GM12878 (cell line): ENCODE measurements at regions not wholly inside any gene's neighbourhood (a gene's known extent, or its start where the extent isn't known, plus 50 kb on each side); places are given as distances from the start of the nearest gene placed in this dataset.
"Not testable (repeated sequence)": the region's sequence is repeated elsewhere in the genome, so short reads cannot be mapped to it uniquely, and the experiment has no call there.

Experiments
- ATAC-seq: fragments of 200-7000 bp; cut with Tn5 transposase; 3 replicates; pipeline ENCODE4 v1.9.1; 2020; ENCODE audit warnings: mild to moderate bottlenecking, moderate library complexity
- BruUV-seq: library from RNA; stranded (reverse); fragments of 400-500 nt; replicated peaks from 2 replicates; lab custom pipeline; 2021; lab: Mats Ljungman, UMichigan
- CTCF ChIA-PET: fragments of 300-600 bp; sonication (Branson Sonifier 250); formaldehyde crosslinking; extraction: SDS; loops from one replicate; lab custom pipeline; 2021; ENCODE audit warnings: inconsistent platforms; lab: Yijun Ruan, JAX
- POLR2A ChIA-PET: fragments of 350-600 bp; formaldehyde crosslinking; extraction: SDS; loops from one replicate; lab custom pipeline; 2021; ENCODE audit warnings: inconsistent platforms; lab: Charles Lee
- RAD21 ChIA-PET: fragments of 300-600 bp; sonication (Branson Sonifier 250); formaldehyde crosslinking; loops from one replicate; lab custom pipeline; 2023; ENCODE audit warnings: antibody characterized with exemption; ENCODE audit not compliant: unreplicated experiment; lab: Charles Lee
- SMC1A ChIA-PET: fragments of 300-600 bp; sonication (Branson Sonifier 250); formaldehyde crosslinking; loops from one replicate; lab custom pipeline; 2023; ENCODE audit not compliant: unreplicated experiment, uncharacterized antibody; lab: Charles Lee
- DNase-seq: peaks from one replicate; pipeline ENCODE4 v3.0.0-alpha.2; 2011; ENCODE audit warnings: low read depth, low spot score
- FAIRE-seq: peaks from 3 replicates; lab custom pipeline; 2011; peaks lifted over from hg19 to GRCh38; lab: Jason Lieb, UNC
- H2AFZ ChIP-seq: 2 replicates; pipeline ENCODE4 v1.6.0; 2011; ENCODE audit warnings: low read depth, low read length, control low read depth; ENCODE audit not compliant: control insufficient read depth
- H3K27ac ChIP-seq: 2 replicates; pipeline ENCODE4 v1.5.1; 2011; ENCODE audit warnings: control low read depth; ENCODE audit not compliant: control insufficient read depth, insufficient read depth
- H3K27me3 ChIP-seq, 2 experiments: replicated peaks in 1 of 2; 2 replicates each; pipeline versions ENCODE4 v1.6.0 to v1.6.1; 2011; ENCODE audit warnings: low read length in 1 of 2; ENCODE audit not compliant: control insufficient read depth in 2 of 2, insufficient read depth in 2 of 2
- H3K36me3 ChIP-seq, 2 experiments: 2 replicates each; pipeline ENCODE4 v1.5.1; 2011; ENCODE audit warnings: low read length in 1 of 2; ENCODE audit not compliant: control insufficient read depth in 2 of 2, insufficient read depth in 2 of 2
- H3K4me1 ChIP-seq: 2 replicates; pipeline ENCODE4 v1.6.1; 2011; ENCODE audit warnings: mild to moderate bottlenecking, low read length, moderate library complexity, mixed read lengths; ENCODE audit not compliant: control insufficient read depth, insufficient read depth
- H3K4me2 ChIP-seq: 2 replicates; pipeline ENCODE4 v1.6.0; 2011; ENCODE audit warnings: control low read depth; ENCODE audit not compliant: control insufficient read depth, insufficient read depth
- H3K4me3 ChIP-seq: fragments of 200-600 bp; sonication (generic); 2 replicates; pipeline ENCODE4 v1.5.1; 2016
- H3K79me2 ChIP-seq: 2 replicates; pipeline ENCODE4 v1.6.0; 2011; ENCODE audit warnings: low read length; ENCODE audit not compliant: control insufficient read depth, insufficient read depth
- H3K9ac ChIP-seq: 2 replicates; pipeline ENCODE4 v1.8.0; 2011; ENCODE audit warnings: low read length, control low read depth, mixed read lengths; ENCODE audit not compliant: control insufficient read depth, insufficient read depth
- H3K9me3 ChIP-seq: replicated peaks from 3 replicates; pipeline ENCODE4 v1.5.1; 2011; ENCODE audit warnings: mild to moderate bottlenecking, low read length; ENCODE audit not compliant: control insufficient read depth, insufficient read depth
- H4K20me1 ChIP-seq: 2 replicates; pipeline ENCODE4 v1.6.0; 2011; ENCODE audit not compliant: control insufficient read depth, insufficient read depth
- NFXL1 ChIP-seq: fragments of 450-650 bp; IDR thresholded peaks from 2 replicates; pipeline ENCODE4 v1.6.1; 2017; ENCODE audit warnings: antibody characterized with exemption, mild to moderate bottlenecking, borderline replicate concordance
- STAT1 ChIP-seq: fragments of 450-650 bp; conservative IDR thresholded peaks from 2 replicates; pipeline ENCODE4 v1.6.1; 2014; ENCODE audit warnings: antibody characterized with exemption, mild to moderate bottlenecking
- ZNF274 ChIP-seq: IDR thresholded peaks from one replicate; pipeline ENCODE4 v1.8.0; 2011; ENCODE audit not compliant: insufficient read length, insufficient read depth
- WGBS: methylation state at CpG from one replicate; pipeline ENCODE4 v1.1.6; 2016; ENCODE audit warnings: low lambda C conversion rate; ENCODE audit not compliant: insufficient replicate concordance, insufficient coverage; ENCODE audit errors: missing lambda C conversion rate; 5-methylcytosine and 5-hydroxymethylcytosine counted together
- in situ Hi-C: fragments of 300-500 bp; cut with MboI; formaldehyde crosslinking; loops from 9 replicates; pipeline ENCODE4 v1.14.3; 2018; ENCODE audit warnings: mixed read lengths
- intact Hi-C: fragments of 100-400 bp; cut with micrococcal nuclease; formaldehyde crosslinking; loops from one replicate; pipeline ENCODE4 v1.14.2; 2022; ENCODE audit not compliant: unreplicated experiment

DNA sequence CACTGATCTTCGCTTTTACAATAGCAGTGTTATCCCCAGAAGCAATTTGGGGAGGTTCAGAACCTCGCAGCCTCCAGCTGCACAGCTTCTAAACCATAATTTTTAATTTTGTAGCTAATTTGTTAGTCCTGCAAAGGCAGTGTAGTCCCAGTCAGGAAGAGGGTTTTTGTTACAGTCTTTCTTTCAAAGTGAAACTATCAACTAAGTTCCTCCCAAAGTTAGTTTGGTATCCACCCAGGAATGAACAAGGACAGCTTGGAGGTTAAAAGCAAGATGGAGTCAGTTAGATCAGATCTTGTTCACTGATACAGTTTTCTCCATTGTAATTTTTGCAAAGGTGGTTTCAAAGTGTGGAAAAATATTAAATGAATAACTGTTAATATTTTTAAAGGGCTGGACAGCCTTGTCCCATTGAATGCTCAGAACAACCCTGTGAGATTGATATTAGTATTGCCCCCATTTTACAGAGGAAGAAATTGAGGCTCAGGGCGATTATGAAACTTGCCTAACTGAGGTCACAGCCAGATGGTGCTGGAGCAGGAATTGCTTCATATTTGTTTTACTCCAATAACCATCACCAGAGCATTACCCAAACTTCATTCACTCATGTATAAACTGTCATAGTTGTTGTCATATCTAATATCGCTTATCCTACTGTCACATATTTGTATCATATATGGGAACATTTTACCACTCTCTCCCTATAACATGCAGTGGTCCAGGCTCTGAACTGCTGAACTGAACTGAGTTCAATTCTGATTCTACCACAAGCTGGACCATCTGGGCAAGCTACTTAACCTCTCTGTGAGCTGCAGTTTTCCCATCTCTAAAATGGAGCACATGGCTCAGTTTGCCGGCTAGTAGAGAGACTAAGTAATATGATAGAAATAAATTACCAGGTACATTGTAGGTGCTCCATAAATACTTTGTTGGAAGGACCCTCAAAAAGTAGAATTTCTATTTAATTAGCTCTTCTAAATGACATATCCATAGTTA lies 213.8 kb downstream of the BCAS1 start:
- H4K20me1 ChIP-seq: no peaks in the 10 kb centered on the region
- H3K36me3 ChIP-seq: no peaks in the 10 kb centered on the region
- no peak overlapping the region for H3K27ac ChIP-seq
- no peaks in the 10 kb centered on the region for H3K79me2 ChIP-seq
- ChIA-PET RAD21 (interaction anchor here (1.5 kb wide), 2 partner anchors 8 to 16 kb away, joined by 3 to 4 read pairs; no protein-coding TSS in a partner anchor), SMC1A (interaction anchor here (1.1 to 13.3 kb wide), 7 partner anchors 7 to 106 kb away, joined by 3 to 133 read pairs (median 5); no protein-coding TSS in a partner anchor), CTCF (interaction anchor here (1.0 to 1.6 kb wide), 6 partner anchors 9 to 88 kb away, joined by 3 to 8 read pairs (median 4); no protein-coding TSS in a partner anchor), POLR2A (interaction anchor here (1.2 to 1.8 kb wide), 2 partner anchors 9 to 56 kb away, joined by 3 to 6 read pairs; no protein-coding TSS in a partner anchor)
- BruUV-seq: no TSS peak
- no peak overlapping the region for H2AFZ ChIP-seq
- in situ Hi-C loops: no loop called here
- H3K4me1 ChIP-seq: no peaks in the 10 kb centered on the region
- no peaks in the 10 kb centered on the region for H3K9me3 ChIP-seq
- H3K9ac ChIP-seq: no peak overlapping the region
- peak; percentile 16; the same call in 1 of the 2 replicates for TF ChIP-seq NFXL1
- no peak for TF ChIP-seq STAT1
- FAIRE-seq (no peak), DNase-seq (no peak), ATAC-seq (no peak)
- intact Hi-C loops: no loop called here
- H3K4me2 ChIP-seq: no peak overlapping the region
- H3K27me3 ChIP-seq: no peaks in the 10 kb centered on the region
- no peak overlapping the region for H3K4me3 ChIP-seq
- WGBS: 92% methylated on average over 5 of the region's 5 CpGs

DNA sequence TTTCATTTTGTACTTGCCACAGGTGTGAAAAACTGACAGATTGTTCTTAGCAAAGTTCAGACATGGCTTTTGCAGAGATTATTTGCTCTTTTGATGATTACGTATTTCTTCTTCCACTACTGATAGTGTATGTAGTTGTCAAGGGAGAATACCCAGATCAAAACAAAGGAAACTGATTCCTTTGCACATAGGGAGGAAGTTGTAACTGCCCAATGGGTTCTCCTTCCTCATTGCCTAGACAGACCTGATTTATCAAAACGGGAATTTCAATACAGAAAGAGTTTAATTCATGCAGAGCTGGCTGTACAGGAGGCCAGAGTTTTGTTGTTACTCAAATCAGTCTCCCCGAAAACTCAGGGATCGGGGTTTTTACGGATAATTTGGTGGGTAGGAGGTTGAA lies 214.7 kb downstream of the BCAS1 start:
- SMC1A ChIA-PET: interaction anchor here (2.2 to 13.3 kb wide), 3 partner anchors 6 to 16 kb away, joined by 5 to 133 read pairs (median 23); no protein-coding TSS in a partner anchor
- 78% methylated on average over 5 of the region's 5 CpGs for WGBS
- BruUV-seq: no TSS peak
- Histone ChIP-seq H3K9me3 (no peaks in the 10 kb centered on the region), H3K4me1 (no peaks in the 10 kb centered on the region), H4K20me1 (no peaks in the 10 kb centered on the region), H3K36me3 (no peaks in the 10 kb centered on the region), H2AFZ (no peak overlapping the region), H3K4me2 (no peak overlapping the region), H3K9ac (no peak overlapping the region), H3K27me3 (no peaks in the 10 kb centered on the region), H3K27ac (no peak overlapping the region), H3K79me2 (no peaks in the 10 kb centered on the region), H3K4me3 (no peak overlapping the region)
- CTCF ChIA-PET: interaction anchor here (1.0 to 1.6 kb wide), 3 partner anchors 9 to 16 kb away, joined by 4 to 8 read pairs (median 6); no protein-coding TSS in a partner anchor
- DNase-seq (no peak), FAIRE-seq (no peak), ATAC-seq (no peak)
- intact Hi-C loops: no loop called here
- POLR2A ChIA-PET: no interaction called here
- RAD21 ChIA-PET: interaction anchor here (1.5 kb wide), 2 partner anchors 9 to 15 kb away, joined by 3 to 4 read pairs; no protein-coding TSS in a partner anchor
- in situ Hi-C loops: no loop called here
- no peak for TF ChIP-seq ZNF274

DNA sequence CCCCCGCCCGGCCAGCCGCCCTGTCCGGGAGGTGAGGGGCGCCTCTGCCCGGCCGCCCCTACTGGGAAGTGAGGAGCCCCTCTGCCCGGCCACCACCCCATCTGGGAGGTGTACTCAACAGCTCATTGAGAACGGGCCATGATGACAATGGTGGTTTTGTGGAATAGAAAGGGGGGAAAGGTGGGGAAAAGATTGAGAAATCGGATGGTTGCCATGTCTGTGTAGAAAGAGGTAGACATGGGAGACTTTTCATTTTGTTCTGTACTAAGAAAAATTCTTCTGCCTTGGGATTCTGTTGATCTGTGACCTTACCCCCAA lies 215.8 kb downstream of the BCAS1 start:
- in situ Hi-C loops, SMC1A ChIA-PET, H3K27ac ChIP-seq: not testable (repeated sequence)

More for the DNA sequence above, 215.8 kb downstream of the BCAS1 start:
- ATAC-seq, H3K27me3 ChIP-seq, RAD21 ChIA-PET, H3K9ac ChIP-seq, BruUV-seq, H2AFZ ChIP-seq, H3K79me2 ChIP-seq, H3K4me2 ChIP-seq, DNase-seq, H3K4me1 ChIP-seq, H3K36me3 ChIP-seq, H4K20me1 ChIP-seq, FAIRE-seq, CTCF ChIA-PET, H3K4me3 ChIP-seq, intact Hi-C loops, H3K9me3 ChIP-seq, POLR2A ChIA-PET: not testable (repeated sequence)
- no CpG with 5 or more reads among the region's 10 CpGs for WGBS
